Activated CD4-positive, alpha-beta T cell treated with anti-CD3 and anti-CD28 coated beads, Interleukin-2, amount 50 U/mL, for 1 hour (primary cell): ENCODE measurements at regions not wholly inside any gene's neighbourhood (a gene's known extent, or its start where the extent isn't known, plus 50 kb on each side); places are given as distances from the start of the nearest gene placed in this dataset.

Experiments used
- DNase-seq: peaks from one replicate; pipeline ENCODE4 v3.0.0-alpha.2; 2020

- DNase-seq = no peak
Measured at GRCh38 chr9:80883826-80884579, 805.3 kb downstream of the TLE1 start.

GRCh38 chr9:80883426-80883825 is 805.9 kb downstream of the TLE1 start:
- DNase-seq = no peak

GRCh38 chr9:80881940-80882339 is 807.4 kb downstream of the TLE1 start:
- no peak for DNase-seq

GRCh38 chr9:80881320-80881719 is 808.0 kb downstream of the TLE1 start:
- no peak for DNase-seq

GRCh38 chr9:80878556-80878955 is 810.8 kb downstream of the TLE1 start:
- DNase-seq = no peak

- no peak for DNase-seq
Measured at GRCh38 chr9:80875947-80876346, 813.4 kb downstream of the TLE1 start.

GRCh38 chr9:80874276-80874675 is 815.1 kb downstream of the TLE1 start:
- no peak for DNase-seq

GRCh38 chr9:80873861-80874260 is 815.5 kb downstream of the TLE1 start:
- DNase-seq = no peak

- no peak for DNase-seq
Measured at GRCh38 chr9:80871596-80871995, 817.8 kb downstream of the TLE1 start.

- DNase-seq = no peak
Measured at GRCh38 chr9:80867731-80868130, 821.6 kb downstream of the TLE1 start.

GRCh38 chr9:80866576-80867227 is 822.6 kb downstream of the TLE1 start:
- DNase-seq = no peak

- no peak for DNase-seq
Measured at GRCh38 chr9:80866121-80866520, 823.2 kb downstream of the TLE1 start.

- DNase-seq = no peak
Measured at GRCh38 chr9:80843028-80843427, 846.3 kb downstream of the TLE1 start.

- DNase-seq = no peak
Measured at GRCh38 chr9:80842389-80842788, 847.0 kb downstream of the TLE1 start.

- DNase-seq = no peak
Measured at GRCh38 chr9:80841888-80842287, 847.5 kb downstream of the TLE1 start.

GRCh38 chr9:80839821-80840675 is 849.3 kb downstream of the TLE1 start:
- DNase-seq = no peak

GRCh38 chr9:80836013-80836412 is 853.3 kb downstream of the TLE1 start:
- no peak for DNase-seq

GRCh38 chr9:80831751-80832150 is 857.6 kb downstream of the TLE1 start:
- no peak for DNase-seq

GRCh38 chr9:80811656-80812055 is 877.7 kb downstream of the TLE1 start:
- no peak for DNase-seq

- DNase-seq = no peak
Measured at GRCh38 chr9:80811003-80811402, 878.3 kb downstream of the TLE1 start.

- DNase-seq = no peak
Measured at GRCh38 chr9:80806671-80807070, 882.7 kb downstream of the TLE1 start.

- DNase-seq = no peak
Measured at GRCh38 chr9:80804873-80805272, 884.5 kb downstream of the TLE1 start.

- no peak for DNase-seq
Measured at GRCh38 chr9:80797831-80798688, 891.3 kb downstream of the TLE1 start.
